ENCODE measurements at regions not wholly inside any gene's neighbourhood (a gene's known extent, or its start where the extent isn't known, plus 50 kb on each side); places are given as distances from the start of the nearest gene placed in this dataset.

DNA sequence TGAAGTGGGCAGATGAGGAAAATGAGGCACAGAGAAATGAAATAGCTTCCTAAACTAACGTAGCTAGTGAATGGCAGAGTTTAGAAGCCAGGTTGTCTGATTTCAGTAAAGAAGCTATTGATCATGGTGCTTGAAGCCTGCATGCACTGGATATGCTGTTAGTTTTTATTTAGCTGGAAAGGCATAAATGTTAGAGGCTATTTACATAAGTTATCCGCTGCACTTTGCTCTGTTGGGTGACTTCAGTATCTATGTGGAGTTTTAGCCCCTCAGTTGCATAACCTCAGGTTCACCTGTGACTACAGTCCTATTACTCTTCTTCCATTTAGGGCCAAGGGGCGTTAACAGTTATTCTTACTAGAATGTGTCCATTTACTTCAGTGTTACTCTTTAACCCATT is 522.4 kb upstream of the RPS6KA3 start:
- intact Hi-C loops (cut with DNase I) = no loop called here
- H3K9me3 ChIP-seq = no peaks in the 10 kb centered on the region
- no peak overlapping the region for H3K4me3 ChIP-seq
- H3K27ac ChIP-seq = no peak overlapping the region
- TF ChIP-seq, protein P1, sequence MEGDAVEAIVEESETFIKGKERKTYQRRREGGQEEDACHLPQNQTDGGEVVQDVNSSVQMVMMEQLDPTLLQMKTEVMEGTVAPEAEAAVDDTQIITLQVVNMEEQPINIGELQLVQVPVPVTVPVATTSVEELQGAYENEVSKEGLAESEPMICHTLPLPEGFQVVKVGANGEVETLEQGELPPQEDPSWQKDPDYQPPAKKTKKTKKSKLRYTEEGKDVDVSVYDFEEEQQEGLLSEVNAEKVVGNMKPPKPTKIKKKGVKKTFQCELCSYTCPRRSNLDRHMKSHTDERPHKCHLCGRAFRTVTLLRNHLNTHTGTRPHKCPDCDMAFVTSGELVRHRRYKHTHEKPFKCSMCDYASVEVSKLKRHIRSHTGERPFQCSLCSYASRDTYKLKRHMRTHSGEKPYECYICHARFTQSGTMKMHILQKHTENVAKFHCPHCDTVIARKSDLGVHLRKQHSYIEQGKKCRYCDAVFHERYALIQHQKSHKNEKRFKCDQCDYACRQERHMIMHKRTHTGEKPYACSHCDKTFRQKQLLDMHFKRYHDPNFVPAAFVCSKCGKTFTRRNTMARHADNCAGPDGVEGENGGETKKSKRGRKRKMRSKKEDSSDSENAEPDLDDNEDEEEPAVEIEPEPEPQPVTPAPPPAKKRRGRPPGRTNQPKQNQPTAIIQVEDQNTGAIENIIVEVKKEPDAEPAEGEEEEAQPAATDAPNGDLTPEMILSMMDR (IDR thresholded peaks at IDR 0.05) = no peak
- DNase-seq (no peak), ATAC-seq (no peak)
- H3K36me3 ChIP-seq = no peaks in the 10 kb centered on the region
- no peaks in the 10 kb centered on the region for H3K4me1 ChIP-seq
- no peaks in the 10 kb centered on the region for H3K27me3 ChIP-seq

DNA sequence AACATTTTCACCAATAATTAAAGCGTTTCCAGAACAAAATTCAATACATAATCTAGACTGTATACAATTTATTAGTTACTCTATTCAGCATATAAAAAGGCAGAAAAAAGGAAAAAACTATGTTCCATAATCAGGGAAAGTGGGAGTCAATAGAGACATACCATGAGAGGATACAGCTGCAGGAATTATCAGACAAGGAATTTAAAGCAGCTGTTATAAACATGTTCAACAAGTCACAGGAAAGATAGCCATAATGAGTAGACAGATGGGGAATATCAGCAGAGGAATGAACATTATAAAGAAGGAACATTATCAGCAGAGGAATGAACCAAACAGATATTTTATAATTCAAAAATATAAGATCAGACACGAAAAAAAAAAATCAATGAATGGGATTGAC is 500.6 kb upstream of the RPS6KA3 start:
- DNase-seq = no peak
- intact Hi-C loops (cut with DNase I) = no loop called here
- ATAC-seq = no peak
- Histone ChIP-seq H3K4me1 (no peaks in the 10 kb centered on the region), H3K27ac (no peak overlapping the region), H3K9me3 (no peaks in the 10 kb centered on the region), H3K4me3 (no peak overlapping the region), H3K36me3 (no peaks in the 10 kb centered on the region), H3K27me3 (no peaks in the 10 kb centered on the region)
- TF ChIP-seq, protein P1 (IDR thresholded peaks at IDR 0.05) = no peak

DNA sequence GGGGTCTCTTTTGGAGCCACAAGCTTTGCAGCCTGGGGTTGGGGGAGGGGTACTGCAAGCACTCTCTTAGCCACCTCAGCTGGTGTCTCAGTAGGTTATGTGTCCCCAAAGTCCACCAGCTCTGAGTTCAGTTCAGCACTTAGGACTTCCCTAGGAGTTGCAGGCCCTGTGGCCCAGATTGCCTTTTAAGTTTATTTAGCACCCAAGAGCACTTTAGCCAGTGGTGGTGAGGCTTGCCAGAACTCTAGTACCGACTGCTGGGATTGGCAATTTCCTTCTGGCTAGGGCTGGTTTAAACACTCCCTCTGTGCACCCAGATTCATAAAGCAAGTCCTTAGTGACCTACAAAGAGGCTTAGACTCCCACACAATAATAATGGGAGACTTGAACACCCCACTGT is 489.9 kb upstream of the RPS6KA3 start:
- DNase-seq (peak; percentile 59), ATAC-seq (peak; percentile 68)
- Histone ChIP-seq H3K27me3 (no peaks in the 10 kb centered on the region), H3K4me3 (no peak overlapping the region), H3K4me1 (no peaks in the 10 kb centered on the region), H3K36me3 (no peaks in the 10 kb centered on the region), H3K9me3 (no peaks in the 10 kb centered on the region), H3K27ac (no peak overlapping the region)
- intact Hi-C loops (cut with DNase I) = no loop called here
- TF ChIP-seq, protein P1 (IDR thresholded peaks at IDR 0.05) = no peak

DNA sequence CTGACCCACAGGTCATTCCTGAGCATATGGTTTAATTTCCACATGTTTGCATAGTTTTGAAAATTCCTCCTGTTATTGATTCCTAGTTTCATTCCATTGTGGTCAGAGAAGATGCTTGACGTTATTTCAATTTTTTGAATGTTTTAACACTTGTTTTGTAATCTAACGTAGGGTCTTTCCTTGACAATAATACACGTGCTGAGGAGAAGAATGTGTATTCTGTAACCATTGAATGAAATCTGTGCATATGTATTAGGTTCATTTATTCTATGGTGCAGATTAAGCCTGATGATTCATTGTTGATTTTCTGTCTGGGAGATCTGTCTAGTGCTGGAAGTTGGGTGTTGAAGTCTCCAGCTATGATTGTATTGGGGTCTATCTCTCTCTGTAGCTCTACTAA is 486.4 kb upstream of the RPS6KA3 start:
- Histone ChIP-seq H3K27ac (no peak overlapping the region), H3K9me3 (no peaks in the 10 kb centered on the region), H3K4me3 (no peak overlapping the region), H3K4me1 (no peaks in the 10 kb centered on the region), H3K36me3 (no peaks in the 10 kb centered on the region), H3K27me3 (no peaks in the 10 kb centered on the region)
- intact Hi-C loops (cut with DNase I) = no loop called here
- no peak for ATAC-seq
- DNase-seq = no peak
- TF ChIP-seq, protein P1 (IDR thresholded peaks at IDR 0.05) = no peak

DNA sequence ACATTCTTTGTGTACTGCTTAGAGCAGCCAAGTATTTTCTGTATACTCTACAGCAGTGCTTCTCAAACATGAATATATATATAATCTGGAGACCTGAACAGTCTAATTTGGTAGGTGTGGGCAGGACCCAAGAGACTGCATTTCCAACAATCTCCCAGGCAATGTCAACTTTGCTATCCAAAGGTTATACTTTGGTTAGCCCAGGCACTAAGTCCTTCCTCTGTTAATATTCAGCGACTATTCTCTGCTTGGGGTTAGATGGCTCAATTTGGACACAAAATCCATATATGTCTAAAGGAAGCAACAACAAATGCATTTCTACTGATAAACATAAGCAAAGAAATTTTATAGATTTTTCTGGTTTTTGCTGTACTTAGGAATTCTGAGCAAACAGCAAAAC is 480.0 kb upstream of the RPS6KA3 start:
- Histone ChIP-seq H3K4me1 (no peaks in the 10 kb centered on the region), H3K4me3 (no peak overlapping the region), H3K27me3 (no peaks in the 10 kb centered on the region), H3K27ac (no peak overlapping the region), H3K36me3 (no peaks in the 10 kb centered on the region), H3K9me3 (no peaks in the 10 kb centered on the region)
- TF ChIP-seq, protein P1 (IDR thresholded peaks at IDR 0.05) = no peak
- DNase-seq (no peak), ATAC-seq (no peak)
- intact Hi-C loops (cut with DNase I) = no loop called here

DNA sequence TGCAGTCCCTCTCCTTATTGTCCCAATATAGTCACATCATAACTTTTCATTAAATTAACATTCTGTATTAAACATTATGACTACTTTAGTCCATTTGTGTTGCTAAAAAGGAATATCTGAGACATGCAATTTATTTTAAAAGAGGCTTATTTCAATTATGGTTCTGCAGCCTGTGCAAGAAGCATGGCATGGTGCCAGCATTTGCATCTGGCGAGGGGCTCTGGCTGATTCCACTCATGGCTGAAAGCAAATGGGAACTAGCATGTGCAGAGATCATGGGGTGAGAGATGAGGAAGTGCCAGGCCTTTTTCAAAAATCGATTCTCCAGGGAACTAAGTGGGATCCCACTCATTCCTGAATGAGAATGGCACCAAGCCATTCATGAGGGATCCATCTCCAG is 476.3 kb upstream of the RPS6KA3 start:
- H3K4me1 ChIP-seq = no peaks in the 10 kb centered on the region
- no peak overlapping the region for H3K4me3 ChIP-seq
- intact Hi-C loops (cut with DNase I) = no loop called here
- H3K36me3 ChIP-seq = no peaks in the 10 kb centered on the region
- no peaks in the 10 kb centered on the region for H3K27me3 ChIP-seq
- H3K9me3 ChIP-seq = no peaks in the 10 kb centered on the region
- no peak for DNase-seq
- no peak overlapping the region for H3K27ac ChIP-seq
- no peak for ATAC-seq
- TF ChIP-seq, protein P1 (IDR thresholded peaks at IDR 0.05) = no peak

Data from upper lobe of right lung (tissue), 1 donor.